HG03196 (cell line): ENCODE measurements at regions not wholly inside any gene's neighbourhood (a gene's known extent, or its start where the extent isn't known, plus 50 kb on each side); places are given as distances from the start of the nearest gene placed in this dataset.

ENCODE experiments used
- ATAC-seq: cut with Tn5 transposase; IDR thresholded peaks from one replicate; pipeline ENCODE4 v1.9.1; 2021; ENCODE audit not compliant: unreplicated experiment

DNA sequence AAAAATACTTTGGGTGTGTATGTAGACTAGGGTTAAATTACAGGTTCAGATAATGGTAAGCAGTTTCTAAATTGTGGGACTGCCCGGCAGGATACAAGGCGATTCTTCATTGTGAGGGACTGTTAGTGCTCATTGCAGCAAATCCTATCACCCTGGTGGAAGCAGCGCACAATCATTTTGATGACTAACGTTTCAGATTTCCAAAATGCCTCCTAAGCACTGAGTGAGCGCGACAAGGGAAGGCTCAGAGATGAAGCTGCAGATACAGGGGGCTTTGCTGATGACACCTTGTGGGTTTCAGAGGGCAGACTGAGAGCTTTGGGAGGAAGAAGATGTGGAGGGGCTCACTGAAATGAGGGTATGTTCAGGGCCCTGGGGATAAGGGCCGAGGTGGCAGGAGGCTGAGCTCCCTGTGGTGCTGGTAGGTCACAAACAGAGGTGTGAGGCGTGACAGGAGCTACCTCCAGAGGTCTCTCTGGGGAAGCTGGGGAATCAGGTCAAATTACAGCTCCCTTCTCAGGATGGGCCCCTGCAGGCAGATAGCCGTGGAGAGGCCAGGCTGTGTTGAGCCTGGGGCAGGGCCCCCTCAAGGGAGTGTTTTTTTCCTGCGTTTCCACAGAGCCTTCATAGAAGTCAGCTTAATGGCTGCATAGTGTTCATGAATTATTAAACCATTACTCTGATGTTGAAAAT, 84.5 kb upstream of the FYN start:
- ATAC-seq: no peak

DNA sequence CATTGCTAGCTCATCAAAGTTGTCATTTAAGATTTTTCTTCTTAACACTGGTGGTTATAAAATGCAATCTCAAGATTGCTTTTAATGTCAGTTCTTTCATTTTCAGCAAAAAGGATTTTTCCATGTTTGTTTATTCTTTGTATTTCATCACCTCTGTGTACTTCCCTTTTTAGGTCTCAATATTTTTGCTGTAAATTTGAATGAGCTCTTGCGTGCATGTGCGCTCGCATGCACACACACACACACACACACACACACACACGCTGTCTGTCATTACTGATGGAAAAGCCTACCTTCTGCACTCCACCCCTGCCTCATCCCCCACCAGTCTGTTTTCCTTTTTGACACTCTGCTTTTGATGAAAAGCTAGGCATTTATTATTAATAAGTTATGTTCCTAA, 85.3 kb upstream of the FYN start:
- ATAC-seq: no peak

DNA sequence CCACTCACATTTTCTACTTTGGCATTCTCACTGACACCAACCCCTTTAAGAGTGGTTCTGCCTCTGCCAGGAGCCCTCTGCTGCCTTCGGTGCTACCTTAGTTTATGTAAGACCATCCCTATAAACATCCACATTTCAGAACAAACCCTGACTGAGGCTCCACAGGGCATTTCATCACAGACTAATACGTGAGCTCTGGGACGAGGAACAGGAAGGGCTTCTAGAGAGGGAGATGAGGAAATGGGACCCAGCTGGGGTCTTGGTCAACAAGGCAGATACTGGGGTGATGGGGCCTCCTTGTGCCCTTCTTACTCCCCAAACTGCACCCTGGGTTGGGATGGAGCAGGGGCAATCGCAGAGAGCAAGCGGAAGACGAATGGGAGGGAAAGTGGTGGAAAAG, 86.5 kb upstream of the FYN start:
- ATAC-seq: no peak

DNA sequence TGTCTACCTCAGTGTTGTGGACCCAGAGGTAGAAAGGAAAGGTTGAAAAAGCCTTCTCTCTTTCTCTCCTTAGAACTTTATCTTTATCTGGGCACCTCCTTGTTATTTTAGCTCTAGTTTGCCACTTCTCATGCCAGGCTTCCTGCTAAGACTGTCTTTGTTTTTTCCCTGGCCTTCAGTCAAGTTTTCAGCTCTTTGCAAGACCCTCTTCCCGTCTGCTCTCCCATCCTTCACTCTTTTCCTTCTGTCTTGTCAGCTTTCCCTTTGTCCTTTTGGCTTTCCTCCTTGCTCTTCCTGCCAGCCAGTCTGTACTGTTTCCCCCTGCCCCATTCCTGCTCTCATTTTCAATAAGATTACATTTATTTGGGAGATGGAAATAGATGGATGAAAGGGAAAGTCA, 86.8 kb upstream of the CCN6 start:
- no peak for ATAC-seq

DNA sequence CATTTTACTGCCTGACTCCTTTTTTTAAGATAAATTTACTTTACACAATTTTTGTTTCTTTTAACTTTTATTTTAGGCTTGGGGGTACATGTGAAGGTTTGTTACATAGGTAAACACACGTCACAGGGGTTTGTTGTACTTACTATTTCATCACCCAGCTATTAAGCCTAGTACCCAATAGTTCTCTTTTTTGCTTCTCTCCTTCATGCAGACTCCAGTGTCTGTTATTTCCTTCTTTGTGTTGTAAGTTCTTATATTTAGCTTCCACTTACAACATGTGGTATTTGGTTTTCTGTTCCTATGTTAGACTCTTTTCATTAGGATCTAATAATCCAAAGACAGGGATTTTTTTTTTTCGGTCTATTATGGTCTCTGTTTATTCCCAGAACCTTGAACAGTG, 83.5 kb upstream of the CCN6 start:
- no peak for ATAC-seq

DNA sequence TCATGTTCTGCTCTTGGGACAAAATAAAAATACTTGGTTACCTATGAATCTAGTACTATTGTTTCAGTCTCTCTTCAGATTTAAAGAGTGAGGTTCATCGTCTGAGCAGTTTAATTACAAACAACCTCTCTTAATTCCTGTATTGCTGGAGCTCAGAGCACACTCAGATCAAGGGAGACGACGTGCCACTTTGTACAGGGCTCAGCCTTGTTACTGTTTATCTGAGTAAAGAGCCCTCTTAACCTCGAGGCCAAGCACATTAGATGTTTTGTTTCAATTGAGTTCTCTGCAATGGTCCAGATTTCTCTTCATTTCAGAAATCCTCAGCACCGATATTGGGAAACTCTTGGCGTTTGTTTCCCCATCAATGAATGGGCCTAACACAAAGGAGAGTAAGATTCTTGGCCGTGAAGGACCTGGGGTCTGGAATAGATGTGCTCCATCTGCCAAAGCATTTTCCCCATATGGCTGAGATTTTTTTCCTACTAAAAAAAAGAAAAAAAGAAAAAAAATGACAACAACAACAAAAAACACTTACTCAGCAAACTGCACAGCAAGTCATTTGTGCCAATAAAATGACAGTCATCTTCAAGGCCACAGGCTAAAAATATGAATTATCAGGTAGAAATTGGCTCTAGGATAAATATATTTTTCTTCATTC, 82.6 kb upstream of the CCN6 start:
- ATAC-seq: no peak

DNA sequence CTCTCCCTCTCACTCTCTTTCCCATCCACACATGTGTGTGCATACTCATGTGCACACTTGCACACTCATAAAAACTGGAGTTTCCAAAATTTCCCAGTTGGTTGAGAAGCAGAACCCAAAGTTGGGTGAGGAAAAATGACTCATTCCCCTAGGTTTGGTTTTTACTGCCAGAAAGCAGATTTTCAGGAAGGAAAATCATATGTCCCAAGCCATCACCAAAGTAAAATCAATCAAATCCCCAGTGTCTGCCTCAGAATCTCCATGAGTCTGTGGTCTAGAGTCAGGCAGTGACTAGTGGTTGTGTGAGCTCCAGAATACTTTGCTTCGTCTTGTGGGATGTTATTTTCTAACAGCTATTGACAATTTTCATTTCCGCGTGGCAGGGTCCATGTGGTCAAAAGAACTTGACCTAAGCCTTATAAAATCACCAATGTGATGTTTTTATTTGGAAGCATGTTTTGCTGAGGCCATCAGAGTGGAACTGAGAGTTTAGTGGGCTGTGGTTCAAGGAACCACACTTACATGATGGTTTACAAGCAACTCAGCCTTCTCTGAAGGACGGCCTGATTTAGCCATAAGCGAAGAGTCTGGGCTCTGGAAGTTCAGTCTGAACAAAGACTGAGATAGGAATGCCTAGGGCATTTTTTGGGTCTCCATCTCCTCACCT, 81.9 kb upstream of the CCN6 start:
- ATAC-seq: no peak

DNA sequence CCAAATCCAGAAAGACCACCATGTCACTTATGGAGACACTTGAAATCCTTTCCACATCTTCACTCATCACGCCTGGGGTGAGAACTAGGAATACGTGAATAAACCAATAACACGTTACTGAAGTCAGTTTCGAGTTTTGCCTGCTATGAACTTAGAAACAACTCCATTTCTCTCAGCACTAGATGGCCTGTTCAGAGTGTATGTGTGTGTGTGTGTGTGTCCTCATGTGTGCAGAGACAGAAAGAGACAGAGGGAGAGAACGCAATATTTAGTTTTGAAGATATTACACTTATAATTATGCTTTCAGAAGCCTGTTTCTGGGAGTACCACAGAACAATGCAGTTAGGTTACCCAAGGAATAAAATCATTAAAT, 81.2 kb upstream of the CCN6 start:
- no peak for ATAC-seq

DNA sequence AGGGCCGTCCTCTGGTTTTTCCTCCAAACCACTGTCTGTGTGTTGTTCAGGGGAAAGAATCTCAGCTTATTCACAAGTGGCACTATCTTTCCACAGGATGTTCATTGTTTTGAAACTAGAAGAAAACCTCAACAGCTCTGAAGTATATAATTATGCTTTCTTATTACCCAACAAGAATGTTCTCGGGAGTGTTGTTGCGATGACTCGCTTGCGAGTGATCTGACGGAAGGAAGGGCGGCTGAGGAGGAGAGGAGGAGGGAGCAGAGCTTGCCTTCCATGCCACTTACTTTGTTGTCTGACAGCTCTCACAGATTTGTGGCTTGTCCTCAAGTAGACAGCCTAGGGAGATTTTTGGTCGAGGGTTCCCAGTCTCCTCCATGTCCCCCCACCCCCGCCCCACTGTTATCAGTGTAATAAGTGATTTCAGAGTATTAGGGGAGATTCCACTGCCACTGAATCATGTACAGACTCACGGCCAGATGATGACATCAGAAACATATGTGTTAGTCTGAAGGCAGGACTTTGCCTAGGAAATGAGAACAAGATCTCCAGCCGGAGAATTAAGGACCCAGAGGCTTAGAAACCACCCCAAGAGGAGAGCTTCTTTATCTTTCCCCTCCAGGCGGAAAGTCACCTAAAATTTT, 80.7 kb upstream of the CCN6 start:
- no peak for ATAC-seq

DNA sequence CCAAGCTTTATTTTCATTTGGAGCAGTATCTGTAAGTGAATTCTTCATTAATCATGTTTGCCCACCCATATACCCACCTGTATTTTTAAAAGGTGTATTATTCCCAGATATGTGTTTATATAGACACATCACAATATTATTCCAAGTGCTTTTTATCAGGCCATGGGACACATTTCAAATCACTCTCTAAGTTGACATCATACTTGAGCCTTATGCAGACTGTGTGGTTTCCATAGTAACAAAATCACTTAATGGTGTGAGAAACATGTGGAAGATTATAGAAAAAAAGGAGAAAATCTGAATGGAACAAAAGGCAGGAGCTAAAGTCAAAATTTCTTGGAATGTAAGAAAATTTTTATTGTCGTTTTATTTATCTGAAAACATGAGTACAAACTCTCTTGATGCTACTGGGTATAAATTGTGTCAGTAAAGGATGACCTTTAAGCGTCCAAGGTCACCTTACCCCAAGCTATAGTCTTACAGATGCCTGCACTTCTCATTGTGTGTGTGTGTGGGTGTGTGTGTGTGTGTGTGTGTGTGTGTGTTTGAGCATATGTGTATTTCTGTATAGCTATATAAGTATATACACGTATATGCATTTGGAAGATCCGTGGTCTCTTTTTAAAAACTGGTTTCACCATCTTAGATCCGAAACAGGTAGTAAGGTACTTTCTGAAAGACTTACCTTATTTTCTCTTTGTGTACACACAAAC, 79.8 kb upstream of the CCN6 start:
- no peak for ATAC-seq

DNA sequence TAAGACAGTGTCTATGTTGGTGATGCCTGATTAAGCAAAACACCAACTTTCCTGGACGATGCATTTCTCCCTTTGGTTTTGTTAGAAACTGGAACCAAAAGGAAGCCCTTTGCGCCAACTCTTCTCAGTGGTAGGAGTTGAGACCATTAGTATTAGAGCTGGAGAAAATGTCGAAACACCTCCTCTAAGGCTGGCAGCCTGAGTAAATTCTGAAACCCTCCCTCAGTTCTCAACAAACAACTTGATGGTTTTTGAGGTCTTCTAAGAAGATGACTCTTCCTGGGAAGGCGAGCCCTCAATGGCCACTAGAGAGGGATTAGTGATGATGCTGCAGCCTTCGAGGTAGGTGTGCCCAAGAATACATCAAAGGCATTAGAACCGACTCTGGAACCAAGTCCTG, 78.4 kb upstream of the CCN6 start:
- no peak for ATAC-seq

DNA sequence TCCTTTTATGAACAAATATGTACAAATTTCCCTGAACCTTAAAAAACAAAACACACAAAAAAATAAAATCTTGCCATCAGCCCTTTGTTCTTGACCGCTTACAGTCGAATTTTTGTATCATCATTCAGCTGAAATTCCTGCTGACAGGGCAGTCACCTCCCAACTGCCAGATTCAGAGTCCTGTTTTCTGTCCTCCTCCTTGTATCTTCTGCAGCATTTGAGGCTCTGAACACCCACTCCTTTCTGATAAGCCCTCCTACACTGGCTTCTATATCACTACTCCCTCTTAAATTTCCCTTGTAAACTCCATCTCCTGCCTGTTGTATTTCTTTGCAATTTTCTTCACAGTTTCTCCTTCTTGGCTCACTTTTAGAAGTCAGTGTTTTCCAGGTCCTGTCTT, 77.8 kb upstream of the CCN6 start:
- ATAC-seq: no peak

DNA sequence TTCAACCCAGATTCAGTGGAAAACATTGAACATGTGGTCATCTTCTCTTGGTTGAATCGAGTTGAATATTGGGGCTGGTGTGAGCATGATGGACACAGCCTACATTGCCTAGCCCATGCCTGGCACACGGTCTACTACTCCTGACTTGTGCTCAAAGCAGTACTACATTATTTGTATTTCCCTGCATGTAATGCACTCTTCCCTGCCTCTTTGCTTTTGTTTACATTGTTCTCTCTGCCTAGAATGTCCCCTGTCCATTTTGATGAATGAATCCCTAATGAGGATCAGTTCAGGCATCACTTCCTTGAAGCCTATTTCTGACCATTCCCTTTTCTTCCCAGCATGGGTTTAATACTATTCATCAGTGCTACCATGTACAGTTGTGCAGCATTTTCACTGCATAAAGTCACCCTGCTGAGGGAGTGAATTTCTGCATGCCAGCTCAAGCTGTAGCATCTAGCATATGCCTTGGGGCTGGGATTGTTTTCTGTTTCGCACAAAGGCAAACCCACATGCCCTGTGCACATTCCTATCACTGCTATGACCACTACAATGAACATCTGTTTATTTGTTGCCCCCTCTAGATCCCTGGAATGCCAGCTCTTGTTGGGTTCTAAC, 75.3 kb upstream of the CCN6 start:
- no peak for ATAC-seq

DNA sequence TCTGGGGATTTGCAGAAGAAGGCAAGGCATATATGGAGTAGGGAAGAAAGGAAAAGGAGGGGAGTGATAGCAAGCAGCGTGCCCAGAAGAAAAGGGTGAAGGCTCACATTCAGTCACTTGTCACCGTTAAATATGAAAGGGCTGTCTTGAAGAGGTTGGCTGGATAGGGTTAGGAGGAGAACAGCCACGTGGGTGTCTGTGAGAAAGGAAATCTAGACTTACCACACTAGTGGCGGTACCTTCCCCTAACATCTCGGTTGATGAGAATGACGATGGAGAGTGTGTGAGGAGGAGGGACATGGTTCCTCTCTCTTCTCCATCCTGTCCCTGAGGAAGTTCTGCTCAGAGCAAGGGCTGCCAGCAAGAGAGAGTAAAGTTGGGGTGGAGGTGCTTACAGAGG, 74.3 kb upstream of the CCN6 start:
- ATAC-seq: no peak

DNA sequence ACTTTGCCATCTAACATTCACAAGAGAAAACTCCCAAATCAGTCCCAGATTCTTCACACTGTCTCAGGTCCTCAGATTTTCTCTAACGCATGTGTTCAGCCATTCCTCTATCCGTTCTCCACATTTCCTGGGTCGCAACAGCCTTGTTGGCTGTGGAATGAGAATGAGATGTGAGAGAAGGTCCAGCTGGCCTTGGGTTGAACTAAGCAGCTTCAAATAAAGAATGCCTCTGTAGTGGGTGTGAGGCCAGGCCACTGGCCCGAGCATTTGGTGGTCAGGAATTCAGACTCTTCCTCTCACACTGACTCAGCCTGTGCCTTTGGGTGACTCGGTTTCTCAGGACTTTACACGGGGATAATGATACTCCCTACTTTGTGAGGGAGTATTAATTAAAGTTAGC, 73.8 kb upstream of the CCN6 start:
- ATAC-seq: no peak

DNA sequence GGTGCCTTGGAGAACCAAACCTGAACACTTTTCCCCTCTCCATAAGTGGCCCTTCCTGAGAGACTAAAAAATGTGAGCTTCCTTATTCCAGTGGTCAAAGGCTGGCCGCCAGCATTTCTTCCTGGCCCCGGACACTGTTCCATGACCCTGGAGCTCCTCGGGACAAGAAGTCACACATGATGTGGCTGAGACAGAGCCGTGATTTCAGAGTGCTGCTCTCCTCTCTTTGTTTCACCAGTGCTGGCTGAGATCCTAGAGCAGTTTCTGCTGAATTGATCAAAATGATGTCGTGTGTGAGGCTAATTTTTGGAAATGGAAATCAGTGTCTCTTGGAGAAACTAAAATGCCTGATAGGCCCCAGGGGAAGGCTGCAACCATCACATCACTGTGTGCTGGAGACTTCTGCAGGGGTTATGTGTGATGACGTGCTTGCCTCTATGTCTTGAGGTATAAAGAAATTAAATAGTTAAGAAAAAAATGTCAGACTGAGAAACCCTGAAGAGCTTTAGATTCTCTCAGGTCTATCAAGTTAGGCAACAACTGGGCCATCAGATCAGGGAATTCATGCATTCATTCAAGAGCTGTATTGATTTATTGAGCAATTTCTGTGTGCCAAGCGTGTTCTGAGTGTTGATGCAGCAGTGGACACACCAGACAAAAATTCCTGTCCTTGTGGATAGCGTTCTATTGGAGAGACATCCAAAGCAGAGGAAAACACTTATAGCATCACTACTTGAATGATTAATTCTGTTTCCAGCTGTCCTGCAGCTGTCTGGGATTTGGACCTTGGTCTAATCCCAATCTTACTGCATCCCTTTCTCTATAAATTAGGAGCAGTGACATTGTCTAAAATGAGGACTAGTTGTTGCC, 72.7 kb upstream of the CCN6 start:
- no peak for ATAC-seq

DNA sequence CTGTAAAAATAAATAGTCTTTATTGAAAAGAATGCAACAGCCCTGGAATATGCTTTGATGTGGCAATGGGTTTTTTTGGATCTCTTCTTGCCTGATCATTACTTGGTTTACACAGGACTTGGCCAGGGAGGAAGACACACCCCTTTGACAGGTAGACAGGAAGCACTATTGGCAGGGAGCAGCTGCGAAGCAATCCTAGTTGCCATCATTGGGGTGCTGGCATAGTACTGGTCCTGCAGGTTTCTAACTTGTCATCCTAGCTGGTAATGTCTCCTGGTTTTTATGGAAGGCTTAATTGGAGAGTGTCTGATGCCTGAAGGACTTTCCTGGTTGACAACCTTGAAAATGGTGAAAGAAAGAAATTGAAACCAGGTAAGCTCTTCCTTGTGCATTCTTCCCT, 71.2 kb upstream of the CCN6 start:
- no peak for ATAC-seq

DNA sequence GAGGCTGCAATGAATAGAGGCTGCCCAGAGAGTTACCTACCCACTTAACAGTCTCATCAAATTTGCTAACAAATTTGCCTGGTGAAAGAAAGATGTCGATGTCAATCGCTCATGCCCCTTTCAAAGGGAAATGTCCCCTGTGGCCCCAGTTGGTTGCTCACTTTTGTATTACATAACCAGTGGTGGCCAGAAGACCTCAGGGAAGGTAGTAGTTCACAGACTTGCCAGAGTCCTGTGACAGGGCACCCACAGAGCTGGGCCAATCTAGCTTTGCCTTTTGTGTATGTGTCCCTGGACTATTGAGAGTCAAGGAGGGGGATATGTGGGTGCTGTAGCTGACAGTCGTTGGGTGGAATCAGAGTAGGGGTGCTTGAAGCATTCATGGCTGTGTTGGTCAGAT, 70.7 kb upstream of the CCN6 start:
- ATAC-seq: no peak

DNA sequence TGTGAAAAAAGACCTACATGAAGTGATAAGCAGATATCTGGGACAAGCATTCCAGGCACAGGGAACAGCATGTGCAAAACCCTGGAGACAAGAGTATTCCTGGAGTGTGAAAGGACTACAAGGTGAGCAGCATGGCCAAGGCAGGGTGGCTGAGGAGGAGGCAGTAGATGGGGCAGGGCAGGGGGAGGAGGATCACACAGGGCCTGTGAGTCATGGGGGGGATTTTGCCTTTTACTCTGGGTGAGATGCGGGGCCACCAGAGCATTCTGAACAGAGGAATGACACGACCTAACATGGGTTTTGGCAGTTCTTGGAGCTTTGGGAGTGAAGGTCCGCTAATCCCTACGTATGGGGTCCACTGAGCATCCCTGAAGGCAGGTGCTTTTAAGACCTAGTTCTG, 69.8 kb upstream of the CCN6 start:
- ATAC-seq: no peak

DNA sequence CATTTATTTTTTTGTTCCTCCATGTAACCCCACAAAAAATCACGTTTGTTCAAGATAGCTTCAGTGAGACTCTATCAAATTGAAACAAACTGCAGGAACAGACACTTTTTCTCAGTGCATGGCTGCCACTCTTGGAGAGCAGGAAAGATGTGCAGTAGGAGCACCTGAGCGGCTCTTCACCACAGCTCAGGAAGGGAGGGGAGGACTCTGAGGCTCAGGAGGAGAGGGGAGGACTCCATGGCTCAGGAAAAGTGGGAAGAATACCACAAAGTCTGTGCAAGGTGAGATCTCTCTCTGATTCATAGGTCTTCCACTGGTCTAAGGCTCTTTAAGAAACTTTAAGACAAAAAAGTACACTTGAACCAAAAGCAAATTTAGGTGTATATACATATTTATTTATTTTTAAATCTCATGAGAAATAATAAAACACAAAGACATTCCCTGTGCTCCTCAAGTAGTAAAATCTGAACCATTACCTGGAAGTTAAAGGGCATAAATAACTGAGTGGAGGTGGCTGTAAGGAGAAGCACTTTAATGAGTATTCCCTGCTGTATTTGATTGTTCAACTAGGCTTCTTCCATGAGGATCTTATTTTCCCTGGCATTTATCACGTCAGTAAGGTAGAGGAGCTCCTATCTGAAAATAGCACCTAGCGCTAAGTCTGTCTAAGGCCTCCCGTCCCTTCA, 69.2 kb upstream of the CCN6 start:
- ATAC-seq: no peak
